K562 (cell line): ENCODE measurements at regions not wholly inside any gene's neighbourhood (a gene's known extent, or its start where the extent isn't known, plus 50 kb on each side); places are given as distances from the start of the nearest gene placed in this dataset.

Source experiments
- ATAC-seq: fragments of 200-7000 bp; cut with Tn5 transposase; 3 replicates; pipeline ENCODE4 v1.9.1; 2020; ENCODE audit warnings: moderate library complexity
- BruUV-seq: library from RNA; stranded (reverse); fragments of 400-500 nt; replicated peaks from 2 replicates; lab custom pipeline; 2021; lab: Mats Ljungman, UMichigan
- CTCF ChIA-PET: fragments of 300-600 bp; formaldehyde crosslinking; extraction: SDS; loops from one replicate; lab custom pipeline; 2021; ENCODE audit warnings: low intra/inter-chr PET ratio; lab: Yijun Ruan, JAX
- POLR2A ChIA-PET: fragments of 300-600, 350-650 bp; sonication (Branson Sonifier 250); formaldehyde crosslinking; extraction: SDS; loops from one replicate; lab custom pipeline; 2021; ENCODE audit warnings: antibody characterized with exemption, inconsistent platforms; lab: Yijun Ruan, JAX
- DNase-seq, 4 experiments: peaks; one replicate each; pipeline versions ENCODE4 v3.0.0 to v3.0.0-alpha.2; 2011 to 2018; ENCODE audit warnings: low spot score in 3 of 4, mixed read lengths in 3 of 4; ENCODE audit errors: extremely low read depth in 1 of 4
- FAIRE-seq: peaks from 2 replicates; lab custom pipeline; 2011; peaks lifted over from hg19 to GRCh38; lab: Jason Lieb, UNC
- H2AFZ ChIP-seq: 2 replicates; pipeline ENCODE4 v1.6.0; 2011; ENCODE audit warnings: low read depth, low read length, control low read depth, inconsistent platforms
- H3K27ac ChIP-seq: fragments of 200-600 bp; 3 replicates; pipeline ENCODE4 v1.8.0; 2011; ENCODE audit warnings: low read depth, mild to moderate bottlenecking, control low read depth, inconsistent platforms, low read length, moderate library complexity, mixed read lengths; ENCODE audit errors: extremely low read depth
- H3K27me3 ChIP-seq, 2 experiments: fragments of 300-600 bp in 1 of 2; 2 replicates in 1 of 2; 3 replicates in 1 of 2; pipeline versions ENCODE4 v1.6.0 to v1.8.0; 2011; ENCODE audit warnings: inconsistent platforms in 2 of 2, low read length in 2 of 2, mild to moderate bottlenecking in 1 of 2, mixed read lengths in 1 of 2, moderate library complexity in 1 of 2; ENCODE audit not compliant: control insufficient read depth in 2 of 2, insufficient read depth in 2 of 2
- H3K36me3 ChIP-seq: fragments of 300-600 bp; 3 replicates; pipeline ENCODE4 v1.8.0; 2011; ENCODE audit warnings: mild to moderate bottlenecking, low read length, inconsistent platforms; ENCODE audit not compliant: control insufficient read depth, insufficient read depth
- H3K4me1 ChIP-seq, 2 experiments: fragments of 200-600 bp in 1 of 2; replicated peaks in 1 of 2; 2 replicates in 1 of 2; 3 replicates in 1 of 2; pipeline versions ENCODE4 v1.5.1 to v1.8.0; 2011; ENCODE audit warnings: inconsistent platforms in 2 of 2, low read length in 2 of 2, mild to moderate bottlenecking in 1 of 2, mixed read lengths in 1 of 2, moderate library complexity in 1 of 2; ENCODE audit not compliant: control insufficient read depth in 2 of 2, insufficient read depth in 2 of 2
- H3K4me2 ChIP-seq: 2 replicates; pipeline ENCODE4 v1.6.1; 2011; ENCODE audit warnings: low read length, control low read depth, inconsistent platforms, mixed read lengths; ENCODE audit not compliant: insufficient read depth
- H3K4me3 ChIP-seq: fragments of 200-600 bp; sonication (generic), shearing (Covaris generic); 2 replicates; pipeline ENCODE4 v1.5.1; 2016; ENCODE audit warnings: control low read depth, inconsistent platforms
- H3K79me2 ChIP-seq: fragments of 200-600 bp; 3 replicates; pipeline ENCODE4 v1.8.0; 2011; ENCODE audit warnings: low read length, inconsistent platforms; ENCODE audit not compliant: control insufficient read depth, insufficient read depth
- H3K9ac ChIP-seq, 2 experiments: 2 replicates each; pipeline versions ENCODE4 v1.6.0 to v1.6.1; 2011; ENCODE audit warnings: low read depth in 2 of 2, low read length in 2 of 2, control low read depth in 1 of 2, inconsistent platforms in 1 of 2, mild to moderate bottlenecking in 1 of 2, mixed read lengths in 1 of 2; ENCODE audit not compliant: insufficient read depth in 1 of 2
- H3K9me1 ChIP-seq: one replicate; pipeline ENCODE4 v1.6.0; 2011; ENCODE audit warnings: inconsistent platforms, mild to moderate bottlenecking, low read length, moderate library complexity; ENCODE audit not compliant: control insufficient read depth, insufficient read depth
- H3K9me3 ChIP-seq: replicated peaks from 2 replicates; pipeline ENCODE4 v1.5.1; 2011; ENCODE audit warnings: low read depth, low read length, inconsistent platforms; ENCODE audit not compliant: control insufficient read depth, insufficient read depth
- H4K20me1 ChIP-seq: replicated peaks from 2 replicates; pipeline ENCODE4 v1.6.1; 2011; ENCODE audit warnings: low read length, inconsistent platforms, mixed read lengths; ENCODE audit not compliant: control insufficient read depth, insufficient read depth
- YY1 ChIP-seq, 3 experiments: IDR thresholded peaks; 2 replicates each; pipeline ENCODE4 v1.6.1; 2011; ENCODE audit warnings: low read length in 2 of 3, mild to moderate bottlenecking in 2 of 3, moderate library complexity in 2 of 3, borderline replicate concordance in 1 of 3, control low read depth in 1 of 3, low read depth in 1 of 3; ENCODE audit not compliant: insufficient read depth in 3 of 3, insufficient replicate concordance in 2 of 3, control insufficient read depth in 1 of 3, insufficient read length in 1 of 3; ENCODE audit errors: extremely low read depth in 1 of 3
- ZBTB33 ChIP-seq: sonication (generic); formaldehyde crosslinking; IDR thresholded peaks from 2 replicates; pipeline ENCODE4 v1.8.1; 2023; ENCODE audit warnings: mild to moderate bottlenecking, missing genetic modification reagents
- ZC3H8 ChIP-seq: fragments of 450-650 bp; IDR thresholded peaks from 2 replicates; pipeline ENCODE4 v1.6.1; 2017
- ZNF143 ChIP-seq: sonication (generic); formaldehyde crosslinking; IDR thresholded peaks from 2 replicates; pipeline ENCODE4 v1.9.0; 2022; ENCODE audit warnings: mild to moderate bottlenecking, missing genetic modification reagents
- ZNF239 ChIP-seq: fragments of 250-450 bp; sonication (Bioruptor Pico); IDR thresholded peaks from 2 replicates; pipeline ENCODE4 v1.4.0; 2020; ENCODE audit warnings: mild to moderate bottlenecking
- WGBS: fragments of 100-300 bp; shearing (Covaris generic); methylation state at CpG from one replicate; pipeline ENCODE4 v1.1.6; 2016; ENCODE audit warnings: low coverage, mixed read lengths; ENCODE audit not compliant: insufficient coverage; ENCODE audit errors: missing lambda C conversion rate; 5-methylcytosine and 5-hydroxymethylcytosine counted together
- in situ Hi-C: fragments of 300-500 bp; cut with MboI; formaldehyde crosslinking; loops from 4 replicates; pipeline ENCODE4 v1.15.0; 2018; ENCODE audit warnings: inconsistent platforms, mixed read lengths
- intact Hi-C: fragments of 100-400 bp; cut with micrococcal nuclease; formaldehyde crosslinking; loops from 2 replicates; pipeline ENCODE4 v1.14.2; 2022

DNA sequence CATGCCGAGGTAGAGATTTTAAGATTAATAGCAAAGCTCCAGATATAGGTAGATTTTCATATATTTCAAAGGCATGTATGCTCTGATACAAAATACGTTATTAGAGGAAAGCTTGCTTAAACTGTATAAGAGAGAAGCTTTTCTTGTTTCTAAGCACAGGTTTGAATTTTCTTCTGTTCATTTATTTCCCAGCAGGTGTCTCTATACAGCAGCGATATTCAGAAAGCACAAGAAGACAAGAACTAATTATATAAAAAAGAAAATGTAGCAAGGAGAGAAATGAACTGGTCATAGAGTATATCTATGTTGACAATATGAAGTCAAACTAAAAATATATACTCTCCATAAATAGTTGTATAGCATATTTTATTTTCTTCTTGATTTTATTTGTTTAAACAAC lies 307.4 kb upstream of the NOVA1 start:
- FAIRE-seq (no peak), DNase-seq (no peak), ATAC-seq (no peak)
- Histone ChIP-seq H3K27ac (no peak overlapping the region), H3K9me3 (no peaks in the 10 kb centered on the region), H2AFZ (no peak overlapping the region), H4K20me1 (no peaks in the 10 kb centered on the region), H3K9me1 (no peaks in the 10 kb centered on the region), H3K79me2 (no peaks in the 10 kb centered on the region), H3K4me1 (no peaks in the 10 kb centered on the region), H3K36me3 (no peaks in the 10 kb centered on the region), H3K4me2 (no peak overlapping the region), H3K27me3 (no peaks in the 10 kb centered on the region), H3K4me3 (no peak overlapping the region), H3K9ac (no peak overlapping the region)
- in situ Hi-C loops (no loop called here), intact Hi-C loops (no loop called here)
- WGBS = 61% methylated on average over 3 of the region's 3 CpGs
- no TSS peak for BruUV-seq
- no peak for TF ChIP-seq YY1 (IDR thresholded peaks at IDR 0.05; ENCODE audit: borderline replicate concordance in 1 of 3, control insufficient read depth in 1 of 3, extremely low read depth in 1 of 3, insufficient read depth in 3 of 3, insufficient read length in 1 of 3, insufficient replicate concordance in 2 of 3, low read depth in 1 of 3, low read length in 2 of 3)
- no peak for TF ChIP-seq ZNF239 (CRISPR knock-in tag)
- TF ChIP-seq ZC3H8 = no peak
- TF ChIP-seq ZBTB33 (CRISPR knock-in tag) = no peak
- no peak for TF ChIP-seq ZNF143 (CRISPR knock-in tag)
- ChIA-PET POLR2A (interaction anchor here (0.6 kb wide), 1 partner anchor 14 kb away, joined by 3 read pairs; no protein-coding TSS in a partner anchor), CTCF (no interaction called here)
